ENCODE measurements at regions not wholly inside any gene's neighbourhood (a gene's known extent, or its start where the extent isn't known, plus 50 kb on each side); places are given as distances from the start of the nearest gene placed in this dataset.

GRCh38 chr5:14954616-14955343 lies 83.2 kb upstream of the ANKH start:
- no peak overlapping the region for H3K4me2 ChIP-seq (ENCODE audit: unreplicated experiment)
- H3K79me2 ChIP-seq (ENCODE audit: insufficient read depth), result no peaks in the 10 kb centered on the region
- TF ChIP-seq EZH2 (IDR thresholded peaks at IDR 0.05; ENCODE audit: insufficient read depth, poor library complexity, severe bottlenecking) (no peak), EZH2phosphoT487 (IDR thresholded peaks at IDR 0.05; ENCODE audit: insufficient read depth, low read depth) (no peak)
- no peak overlapping the region for H2AFZ ChIP-seq
- no peaks in the 10 kb centered on the region for H3K36me3 ChIP-seq (ENCODE audit: low read depth)
- WGBS, 2 experiments (ENCODE audit: low coverage in 1 of 2, low lambda C conversion rate in 2 of 2, missing lambda C conversion rate in 2 of 2), result 66 to 67% methylated on average over 9 of the region's 9 CpGs
- no peak overlapping the region for H3K9ac ChIP-seq
- in situ Hi-C loops (cut with MboI), result no loop called here
- no peak overlapping the region for H3K4me3 ChIP-seq
- DNase-seq, result no peak
- no peaks in the 10 kb centered on the region for H3K9me3 ChIP-seq (ENCODE audit: low read depth)
- H3K27me3 ChIP-seq (replicated peaks; ENCODE audit: insufficient read depth), result no peaks in the 10 kb centered on the region
- H3K4me1 ChIP-seq (ENCODE audit: insufficient read depth), result peaks cover 10% of the 10 kb centered on the region; the same call in 1 of the 2 replicates
- H3F3A ChIP-seq (ENCODE audit: insufficient read depth), result no peaks in the 10 kb centered on the region
- no peaks in the 10 kb centered on the region for H4K20me1 ChIP-seq (ENCODE audit: insufficient read depth)
- no peak overlapping the region for H3K27ac ChIP-seq
- H3K9me2 ChIP-seq (ENCODE audit: insufficient read depth), result no peaks in the 10 kb centered on the region

DNA sequence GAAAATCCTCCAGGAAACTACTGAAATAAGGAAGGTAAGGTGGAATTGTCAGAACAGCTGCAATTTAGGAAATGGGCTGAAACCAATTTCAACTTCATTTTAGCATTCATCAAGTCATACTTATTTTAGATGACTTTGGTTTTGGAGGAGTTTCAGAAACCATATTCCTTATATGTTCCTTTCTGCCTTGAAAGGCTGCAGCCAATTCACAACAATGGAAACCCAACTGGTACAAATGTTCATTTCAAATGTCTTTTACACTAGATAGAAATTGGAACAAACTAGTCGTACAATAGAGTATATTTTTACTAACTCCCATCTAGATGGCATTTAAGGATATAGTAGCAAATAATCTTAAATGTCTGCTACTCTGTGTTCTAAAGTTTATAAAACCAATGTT lies 82.6 kb upstream of the ANKH start:
- 70 to 86% methylated on average over 1 of the region's 1 CpG for WGBS, 2 experiments (ENCODE audit: low coverage in 1 of 2, low lambda C conversion rate in 2 of 2, missing lambda C conversion rate in 2 of 2)

DNA sequence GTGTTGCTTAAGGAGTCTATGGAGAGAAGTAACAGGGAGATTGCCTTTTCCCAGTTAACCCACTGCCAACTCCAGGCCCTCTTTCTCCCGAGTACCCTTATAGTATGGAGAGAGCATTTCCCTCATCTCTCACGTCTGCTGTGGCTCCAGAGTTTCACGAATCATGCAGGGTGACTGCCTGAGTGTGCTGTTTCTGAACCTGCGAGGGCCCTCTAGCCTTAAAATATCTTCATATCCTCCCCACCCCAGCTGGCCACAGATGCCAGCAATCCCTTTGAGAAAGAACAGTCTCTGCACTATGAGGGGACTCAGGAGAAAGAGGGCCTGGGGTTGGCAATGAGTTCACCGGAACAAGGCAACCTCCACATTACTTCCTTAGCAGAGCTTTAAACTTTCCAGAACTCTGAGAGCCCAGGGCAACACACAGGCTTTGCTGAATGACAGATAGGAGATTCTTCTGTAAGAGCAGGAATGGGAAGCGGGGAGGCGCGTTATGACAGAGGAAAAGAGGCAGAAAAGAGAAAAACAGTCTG lies 81.6 kb upstream of the ANKH start:
- Histone ChIP-seq H3K4me2 (ENCODE audit: unreplicated experiment) (no peak overlapping the region), H4K20me1 (ENCODE audit: insufficient read depth) (no peaks in the 10 kb centered on the region), H3K27ac (no peak overlapping the region), H3K36me3 (ENCODE audit: low read depth) (no peaks in the 10 kb centered on the region), H3K9me3 (ENCODE audit: low read depth) (no peaks in the 10 kb centered on the region), H3K9me2 (ENCODE audit: insufficient read depth) (no peaks in the 10 kb centered on the region), H3K27me3 (replicated peaks; ENCODE audit: insufficient read depth) (no peaks in the 10 kb centered on the region), H3K9ac (no peak overlapping the region), H3K79me2 (ENCODE audit: insufficient read depth) (no peaks in the 10 kb centered on the region), H2AFZ (no peak overlapping the region), H3F3A (ENCODE audit: insufficient read depth) (no peaks in the 10 kb centered on the region), H3K4me1 (ENCODE audit: insufficient read depth) (peaks cover 3% of the 10 kb centered on the region; the same call in 1 of the 2 replicates), H3K4me3 (no peak overlapping the region)
- no peak for DNase-seq
- WGBS, 2 experiments (ENCODE audit: low coverage in 1 of 2, low lambda C conversion rate in 2 of 2, missing lambda C conversion rate in 2 of 2), result 85 to 88% methylated on average over 8 of the region's 8 CpGs
- in situ Hi-C loops (cut with MboI), result no loop called here
- TF ChIP-seq EZH2phosphoT487 (IDR thresholded peaks at IDR 0.05; ENCODE audit: insufficient read depth, low read depth), result no peak
- no peak for TF ChIP-seq EZH2 (IDR thresholded peaks at IDR 0.05; ENCODE audit: insufficient read depth, poor library complexity, severe bottlenecking)

More for the DNA sequence above, 82.6 kb upstream of the ANKH start:
- in situ Hi-C loops (cut with MboI), result no loop called here
- Histone ChIP-seq H3K4me3 (no peak overlapping the region), H3K4me2 (ENCODE audit: unreplicated experiment) (no peak overlapping the region), H3K4me1 (ENCODE audit: insufficient read depth) (peaks cover 10% of the 10 kb centered on the region; the same call in 1 of the 2 replicates), H4K20me1 (ENCODE audit: insufficient read depth) (no peaks in the 10 kb centered on the region), H3K9me3 (ENCODE audit: low read depth) (no peaks in the 10 kb centered on the region), H3K9me2 (ENCODE audit: insufficient read depth) (no peaks in the 10 kb centered on the region), H3K9ac (no peak overlapping the region), H3F3A (ENCODE audit: insufficient read depth) (no peaks in the 10 kb centered on the region), H3K27me3 (replicated peaks; ENCODE audit: insufficient read depth) (no peaks in the 10 kb centered on the region), H3K79me2 (ENCODE audit: insufficient read depth) (no peaks in the 10 kb centered on the region), H2AFZ (no peak overlapping the region), H3K27ac (no peak overlapping the region), H3K36me3 (ENCODE audit: low read depth) (no peaks in the 10 kb centered on the region)
- no peak for DNase-seq
- no peak for TF ChIP-seq EZH2phosphoT487 (IDR thresholded peaks at IDR 0.05; ENCODE audit: insufficient read depth, low read depth)
- TF ChIP-seq EZH2 (IDR thresholded peaks at IDR 0.05; ENCODE audit: insufficient read depth, poor library complexity, severe bottlenecking), result no peak

DNA sequence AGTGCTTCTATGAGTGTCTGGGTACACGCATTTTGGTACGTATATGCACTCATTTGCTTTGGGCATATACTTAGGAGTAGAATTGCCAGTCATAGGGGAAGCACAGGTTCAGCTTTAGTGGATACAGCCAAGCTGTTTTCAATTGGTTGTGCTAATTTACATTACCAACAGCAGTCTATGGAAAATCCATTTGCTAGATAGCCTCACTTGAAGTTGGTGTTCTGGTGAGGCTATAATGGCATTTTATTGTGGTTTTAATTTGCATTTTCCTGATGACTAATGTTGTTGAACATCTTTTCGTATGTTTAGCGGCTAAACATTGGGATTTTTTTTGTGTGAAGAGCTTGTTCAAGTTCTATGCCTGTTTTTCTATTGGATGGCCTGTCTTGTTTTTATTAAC lies 76.8 kb upstream of the ANKH start:
- no peaks in the 10 kb centered on the region for H4K20me1 ChIP-seq (ENCODE audit: insufficient read depth)
- no peaks in the 10 kb centered on the region for H3K36me3 ChIP-seq (ENCODE audit: low read depth)
- no peaks in the 10 kb centered on the region for H3K9me3 ChIP-seq (ENCODE audit: low read depth)
- H3K9ac ChIP-seq, result no peak overlapping the region
- no peak overlapping the region for H3K27ac ChIP-seq
- no peak for DNase-seq
- no peaks in the 10 kb centered on the region for H3F3A ChIP-seq (ENCODE audit: insufficient read depth)
- no peak overlapping the region for H3K4me2 ChIP-seq (ENCODE audit: unreplicated experiment)
- H3K9me2 ChIP-seq (ENCODE audit: insufficient read depth), result no peaks in the 10 kb centered on the region
- no peaks in the 10 kb centered on the region for H3K27me3 ChIP-seq (replicated peaks; ENCODE audit: insufficient read depth)
- no peak overlapping the region for H2AFZ ChIP-seq
- TF ChIP-seq EZH2 (IDR thresholded peaks at IDR 0.05; ENCODE audit: insufficient read depth, poor library complexity, severe bottlenecking) (no peak), EZH2phosphoT487 (IDR thresholded peaks at IDR 0.05; ENCODE audit: insufficient read depth, low read depth) (no peak)
- no peak overlapping the region for H3K4me3 ChIP-seq
- no peaks in the 10 kb centered on the region for H3K79me2 ChIP-seq (ENCODE audit: insufficient read depth)
- 93 to 95% methylated on average over 4 of the region's 4 CpGs for WGBS, 2 experiments (ENCODE audit: low coverage in 1 of 2, low lambda C conversion rate in 2 of 2, missing lambda C conversion rate in 2 of 2)
- 0 out of 2 replicates have a peak, but pooled peaks cover 6% of the 10 kb centered on the region for H3K4me1 ChIP-seq (ENCODE audit: insufficient read depth)
- in situ Hi-C loops (cut with MboI), result no loop called here
